Stimulated activated naive CD8-positive, alpha-beta T cell treated with anti-CD3 and anti-CD28 coated beads, Interleukin-15, Interleukin-2, amounts not matched to agents 100 U/mL and 50 U/mL, for 24 hours (primary cell): ENCODE measurements at regions not wholly inside any gene's neighbourhood (a gene's known extent, or its start where the extent isn't known, plus 50 kb on each side); places are given as distances from the start of the nearest gene placed in this dataset.
A peak's percentile ranks its signal among the peaks of the same experiment; 100 is the strongest.
"Not testable (repeated sequence)": the region's sequence is repeated elsewhere in the genome, so short reads cannot be mapped to it uniquely, and the experiment has no call there.

Experiments used
- ATAC-seq: fragments of 150-1000 bp; cut with Tn5 transposase; one replicate; pipeline ENCODE4 v1.10.0; 2021
- DNase-seq: peaks from one replicate; pipeline ENCODE4 v3.0.0; 2021

DNA sequence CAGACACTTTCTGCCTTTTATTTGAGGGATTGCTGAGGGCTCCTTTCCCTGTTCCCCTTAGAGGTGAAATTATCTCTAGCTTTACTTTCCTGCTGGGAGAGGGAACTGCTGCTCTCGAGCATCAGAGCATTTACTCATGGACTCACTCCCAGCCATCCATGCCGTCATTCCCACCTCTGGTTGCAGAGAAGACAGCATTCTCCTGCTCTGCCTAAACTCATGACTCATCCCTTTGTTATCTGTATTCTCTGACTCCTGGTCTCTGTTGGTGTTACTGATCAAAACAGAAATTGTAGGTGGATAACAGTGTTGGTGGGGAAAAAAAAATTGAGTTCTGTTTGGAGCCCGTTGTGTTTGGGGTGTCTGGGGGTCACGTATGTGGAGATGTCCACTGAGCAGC, 159.3 kb downstream of the TTC8 start:
- ATAC-seq (no peak), DNase-seq (no peak)

DNA sequence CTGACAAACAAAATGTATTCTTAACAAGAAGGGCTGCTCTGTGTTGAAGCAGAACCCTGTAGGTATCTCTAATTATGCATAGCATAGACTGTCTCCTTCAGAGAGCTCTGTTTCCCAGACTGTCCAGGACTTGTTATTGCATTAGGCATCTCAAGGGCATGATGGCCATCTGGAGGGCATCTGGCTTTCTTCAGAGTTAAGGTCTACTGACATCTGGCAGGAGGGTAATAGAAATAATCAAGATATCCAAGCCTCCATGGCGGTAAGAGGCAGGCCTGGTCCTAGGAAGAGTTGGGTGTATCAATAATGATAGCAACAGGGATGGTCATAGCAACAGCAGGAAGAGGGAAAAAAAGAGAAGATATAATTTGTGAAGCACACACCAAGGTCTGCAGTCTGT, 161.2 kb downstream of the TTC8 start:
- no peak for DNase-seq
- ATAC-seq: no peak

DNA sequence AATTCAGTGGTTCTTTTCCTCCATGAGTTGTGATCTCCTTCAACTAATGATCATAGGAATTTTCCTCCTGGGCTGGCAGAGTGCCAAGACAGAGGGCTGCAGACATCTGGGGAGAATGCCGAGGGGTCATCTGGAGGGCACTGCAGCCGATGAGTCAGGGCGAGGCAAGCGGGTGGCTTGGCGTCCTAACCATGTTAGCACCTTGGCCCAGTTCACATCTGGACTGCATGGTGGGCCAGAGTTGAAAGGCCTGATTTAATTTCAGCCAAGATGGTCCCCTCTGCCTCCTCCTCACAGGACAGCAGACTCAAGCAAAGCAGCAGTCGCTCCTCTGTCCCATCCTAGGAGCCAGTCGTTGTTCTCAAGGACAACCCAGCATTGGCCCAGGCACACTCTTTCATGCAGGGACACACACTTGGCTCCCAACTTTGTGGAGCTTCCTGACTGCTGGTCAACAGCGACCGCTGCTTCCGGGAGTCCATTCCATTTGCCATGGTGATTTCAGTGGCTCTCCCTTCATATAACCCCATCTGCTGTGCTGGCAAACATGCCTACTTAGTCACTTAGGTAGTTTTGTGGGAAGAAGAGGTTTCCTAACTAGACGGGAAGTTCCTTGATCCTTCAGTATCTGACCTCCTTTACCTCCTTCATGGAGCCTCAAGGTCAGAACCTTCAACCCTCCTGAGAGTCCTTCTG, 161.8 kb downstream of the TTC8 start:
- DNase-seq (no peak), ATAC-seq (no peak)

DNA sequence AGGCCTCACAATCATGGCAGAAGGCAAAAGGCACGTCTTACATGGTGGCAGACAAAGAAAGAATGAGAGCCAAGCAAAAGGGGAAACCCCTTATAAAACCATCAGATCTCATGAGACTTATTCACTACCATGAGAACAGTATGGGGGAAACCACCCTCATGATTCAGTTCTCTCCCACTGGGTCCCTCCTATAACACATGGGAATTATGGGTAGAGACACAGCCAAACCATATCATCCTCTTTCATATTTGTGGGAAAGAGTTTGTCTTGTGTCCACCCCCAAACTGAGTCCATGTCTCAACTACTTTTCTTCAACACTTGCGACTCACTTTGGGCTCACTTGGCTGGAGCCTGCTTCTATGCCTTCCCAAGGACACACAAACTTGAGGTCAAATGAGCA, 162.5 kb downstream of the TTC8 start:
- not testable (repeated sequence) for ATAC-seq, DNase-seq

DNA sequence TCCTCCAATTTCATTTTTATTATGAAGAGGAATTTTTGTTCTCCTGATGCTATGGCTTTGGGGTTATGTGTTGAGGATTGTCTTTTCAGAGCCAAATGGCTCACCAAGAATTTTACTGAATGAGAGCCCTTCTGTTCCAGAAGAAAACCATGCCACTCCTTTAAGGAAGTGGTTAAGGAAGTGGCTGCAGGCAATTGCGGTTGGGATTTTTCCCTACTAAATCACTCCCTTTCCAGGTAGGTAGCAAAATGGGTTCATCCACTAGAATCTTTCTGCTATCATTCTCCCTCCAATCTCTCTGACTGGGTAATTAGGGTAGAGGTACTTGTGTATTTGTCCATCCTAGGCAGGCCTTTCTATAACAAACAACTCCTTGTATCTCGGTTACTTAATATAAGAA, 163.1 kb downstream of the TTC8 start:
- ATAC-seq (no peak), DNase-seq (no peak)

DNA sequence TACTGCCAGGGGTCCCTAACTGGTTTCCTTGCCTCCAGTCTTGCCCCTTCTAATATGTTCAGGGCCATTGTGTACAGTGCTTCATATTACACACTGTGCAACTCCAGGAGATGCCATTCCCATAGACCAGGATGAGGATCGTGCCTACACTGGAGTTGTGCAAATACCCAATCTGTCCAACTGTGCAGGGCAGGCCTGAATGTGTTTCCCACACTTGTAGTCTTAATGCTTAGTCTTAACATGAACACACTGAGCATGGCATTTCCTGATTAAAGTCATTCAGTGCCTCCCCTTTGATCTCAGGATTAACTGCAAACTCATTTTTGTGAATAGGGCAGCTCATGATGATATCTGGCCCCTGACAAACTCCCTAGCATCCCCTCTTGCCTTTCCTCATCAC, 165.5 kb downstream of the TTC8 start:
- DNase-seq: no peak

DNA sequence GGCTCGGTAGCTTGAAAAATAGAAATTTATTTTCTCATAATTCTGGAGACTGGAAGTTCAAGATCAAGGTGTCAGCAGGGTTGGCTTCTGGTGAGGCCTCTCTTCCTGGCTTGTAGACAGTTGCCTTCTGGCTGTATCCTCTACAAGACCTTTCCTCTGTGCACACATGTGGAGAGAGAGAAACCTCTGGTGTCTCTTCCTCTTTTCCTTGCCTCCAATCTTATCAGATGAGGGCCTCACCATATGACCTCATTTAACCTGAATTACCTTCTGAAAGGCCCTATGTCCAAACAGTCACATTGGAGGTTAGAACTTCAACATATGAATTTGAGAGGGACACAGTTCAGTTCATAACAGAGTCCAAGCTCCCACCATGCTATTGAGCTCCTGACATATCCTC, 166.4 kb downstream of the TTC8 start:
- DNase-seq (no peak), ATAC-seq (no peak)

More for the DNA sequence above, 165.5 kb downstream of the TTC8 start:
- ATAC-seq: no peak

DNA sequence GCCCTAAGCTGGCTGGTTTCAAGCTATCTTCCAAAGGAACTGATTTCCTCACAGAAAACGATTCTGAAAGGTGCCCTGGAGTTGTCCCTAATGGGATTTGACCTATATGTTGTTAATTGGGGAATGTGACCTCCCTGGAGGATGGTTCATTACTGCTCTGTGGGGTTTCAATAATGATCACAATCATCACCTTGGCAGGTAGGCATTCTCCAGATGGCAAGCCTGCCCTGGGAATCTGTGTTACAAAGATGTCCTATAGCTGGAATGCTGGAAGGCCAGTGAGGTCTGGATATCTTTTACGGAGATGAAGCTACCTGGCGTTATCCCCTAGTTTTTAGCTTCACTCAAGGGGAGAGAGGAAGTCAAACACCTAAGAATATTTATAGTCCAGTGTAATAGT, 167.6 kb downstream of the TTC8 start:
- ATAC-seq: no peak
- DNase-seq: no peak

DNA sequence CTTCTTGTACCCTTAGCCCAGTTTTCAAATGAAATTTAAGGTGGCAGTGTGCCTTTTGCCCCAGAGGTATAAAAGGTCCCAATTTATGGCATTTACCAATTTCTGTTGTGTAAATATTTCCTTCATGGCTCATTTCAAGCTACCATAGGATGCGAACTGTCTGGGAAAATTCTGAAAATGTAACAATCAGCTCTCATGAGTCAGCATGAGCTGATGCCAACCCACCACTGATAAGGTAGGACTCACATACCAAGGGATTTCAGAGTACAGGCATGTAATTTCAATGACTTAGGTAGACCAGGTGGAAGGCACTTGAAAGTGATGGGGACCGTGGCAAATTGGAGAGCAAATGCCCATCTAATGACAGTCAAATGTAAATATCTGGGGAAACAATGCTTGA, 169.5 kb downstream of the TTC8 start:
- no peak for ATAC-seq

DNA sequence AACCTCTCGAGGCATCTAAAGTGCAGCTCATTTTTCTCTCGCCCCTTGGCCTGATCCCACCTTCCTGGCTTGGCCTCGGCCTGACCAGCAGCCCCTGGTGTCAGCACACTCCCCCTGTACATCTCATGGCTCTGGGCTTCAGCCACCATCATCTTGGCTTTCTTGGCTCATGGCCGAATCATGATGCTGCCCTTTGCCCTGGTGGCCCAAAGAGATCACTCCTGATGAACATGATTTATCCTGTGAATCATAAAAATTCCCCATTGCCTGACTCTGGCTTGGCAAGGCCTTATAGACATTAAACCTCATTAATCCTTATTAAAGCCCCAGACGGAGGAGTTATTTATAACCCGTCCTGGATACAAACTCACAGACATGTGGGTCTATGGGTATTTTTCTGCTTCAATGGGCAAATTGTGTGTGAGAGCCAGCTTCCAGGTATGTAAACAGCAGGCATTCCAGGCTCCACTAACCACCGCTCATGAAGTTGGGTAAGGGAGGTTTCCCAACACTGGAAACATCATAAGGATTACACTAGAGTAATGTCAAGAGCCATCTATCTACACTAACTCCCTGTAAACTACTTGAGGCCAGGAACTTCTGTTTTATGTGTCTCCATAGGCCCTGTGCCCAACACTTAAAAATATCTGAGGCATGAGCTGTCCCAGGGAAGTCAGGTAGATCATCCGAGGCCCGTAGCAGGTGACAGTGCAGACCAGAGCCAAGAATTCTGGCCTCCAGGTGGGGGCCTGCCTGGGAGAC, 171.2 kb downstream of the TTC8 start:
- DNase-seq: no peak
- no peak for ATAC-seq

More for the DNA sequence above, 169.5 kb downstream of the TTC8 start:
- DNase-seq: no peak

DNA sequence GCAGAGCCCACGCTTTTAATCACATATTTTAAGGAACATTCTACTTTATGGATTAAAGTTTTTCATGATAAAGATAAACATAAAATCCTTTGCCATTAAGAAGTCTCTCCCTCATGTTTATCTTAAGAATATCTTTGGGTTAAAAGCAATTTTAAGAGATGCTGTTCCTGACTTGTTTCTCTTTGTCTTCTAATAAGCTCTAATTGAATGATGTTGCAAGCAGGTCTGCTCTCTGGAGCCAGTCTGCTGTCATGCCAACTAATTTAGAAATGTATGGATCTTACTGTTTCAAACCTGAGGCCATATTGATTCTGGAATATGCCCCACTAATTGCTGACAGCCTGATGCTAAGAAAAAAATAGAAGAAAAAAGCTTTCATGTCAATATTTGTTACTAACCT, 173.6 kb downstream of the TTC8 start:
- no peak for ATAC-seq
- DNase-seq: no peak

DNA sequence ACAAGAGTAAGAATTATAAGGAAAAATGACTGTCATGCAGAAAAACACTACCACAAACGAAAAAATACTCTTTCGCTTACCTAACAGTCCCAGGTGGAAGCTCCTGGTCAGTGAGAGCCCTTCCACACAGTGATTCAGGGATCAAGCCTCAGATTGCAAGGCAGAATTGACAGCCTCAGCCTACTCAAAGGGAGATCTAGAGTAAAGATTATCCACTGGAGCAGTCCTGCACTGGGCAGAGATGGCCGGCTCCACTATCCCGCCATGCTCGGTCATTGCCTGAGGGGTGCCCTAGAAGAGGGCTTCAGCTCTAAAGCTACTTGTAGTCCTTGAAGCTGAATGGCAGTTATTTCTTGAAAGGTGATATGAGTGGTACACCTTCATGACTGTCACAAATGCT, 174.7 kb downstream of the TTC8 start:
- no peak for DNase-seq
- ATAC-seq: no peak

DNA sequence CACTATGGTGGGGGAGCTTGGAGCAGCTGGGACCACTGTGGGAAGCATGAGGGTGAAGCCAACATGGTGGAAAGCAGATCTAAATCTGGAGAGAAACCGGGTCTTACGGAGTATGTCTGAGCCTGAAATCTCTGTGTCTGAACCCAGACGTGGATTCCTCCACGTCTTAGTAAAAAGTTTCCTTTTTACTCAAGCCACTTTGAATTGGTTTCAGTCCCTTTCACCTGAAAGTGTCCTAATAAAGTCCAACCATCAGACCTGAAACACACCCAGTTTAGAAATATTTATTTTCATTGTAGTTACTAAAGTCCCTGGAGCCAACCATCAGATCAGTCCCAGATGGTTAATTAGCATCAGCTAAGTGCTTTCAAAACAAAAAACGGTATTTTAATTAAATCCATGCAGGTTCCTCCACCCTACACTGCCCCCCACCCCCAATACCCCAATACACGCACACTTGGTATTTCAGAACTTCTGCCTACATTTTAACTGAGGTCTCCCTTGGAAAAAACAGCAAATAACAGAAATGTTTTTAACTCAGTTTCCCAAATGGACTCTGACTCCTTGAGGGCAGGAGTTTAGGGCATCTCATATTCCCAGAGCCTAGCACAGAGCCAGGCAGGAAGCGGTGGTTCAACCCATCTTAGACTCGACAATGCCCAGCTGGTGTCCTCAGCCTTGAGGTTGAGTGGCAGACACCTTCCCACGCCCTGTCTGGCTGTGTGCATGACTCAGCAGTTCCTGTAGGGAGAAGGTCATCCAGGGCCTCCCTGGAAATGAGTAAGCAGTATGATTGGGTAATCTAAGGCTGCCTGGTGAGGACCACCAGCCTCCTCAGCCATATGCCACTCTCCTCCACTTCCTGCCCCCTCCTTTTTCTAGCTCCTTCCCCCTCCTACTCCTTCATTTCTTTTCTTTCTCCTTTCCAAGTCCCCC, 175.8 kb downstream of the TTC8 start:
- DNase-seq (peak; percentile 54), ATAC-seq (peak; percentile 90)

DNA sequence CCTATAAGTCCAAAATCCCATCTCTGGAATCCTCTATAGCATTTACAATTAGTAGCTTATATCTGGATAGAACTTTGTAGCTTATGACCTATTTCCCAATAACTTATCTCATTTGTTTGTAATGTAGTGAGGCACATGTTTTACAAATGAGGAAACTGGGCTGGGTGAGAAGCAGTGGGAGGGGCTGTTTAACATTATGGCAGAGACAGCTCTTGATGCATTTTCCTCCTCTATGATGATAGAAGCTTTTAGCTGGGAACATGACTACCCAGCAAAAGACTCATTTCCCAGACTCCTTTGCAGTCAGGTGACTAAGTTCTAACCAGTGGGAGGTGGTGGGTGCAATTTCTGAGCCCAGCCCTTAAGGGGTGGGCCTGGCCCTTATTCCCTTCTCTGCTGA, 179.7 kb downstream of the TTC8 start:
- ATAC-seq (no peak), DNase-seq (no peak)

DNA sequence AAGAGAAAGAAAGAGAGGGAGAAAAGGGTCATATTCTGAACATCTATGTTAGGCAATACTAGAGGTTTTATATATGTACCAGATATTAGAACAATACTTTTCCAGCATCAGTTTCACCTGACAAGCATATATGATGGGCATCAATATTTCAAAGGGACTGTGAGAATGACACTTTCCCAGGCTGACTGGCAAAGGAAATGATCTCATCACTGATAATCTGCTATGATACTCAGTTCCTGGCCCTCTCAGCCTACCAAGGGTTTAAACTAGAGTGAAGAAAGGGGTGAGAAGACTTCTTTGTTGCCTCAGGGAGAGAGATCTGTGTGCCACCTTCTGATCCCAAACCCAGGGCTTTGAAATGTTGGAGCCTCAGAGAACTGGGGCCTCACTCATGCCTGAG, 183.5 kb downstream of the TTC8 start:
- no peak for ATAC-seq
- DNase-seq: no peak

DNA sequence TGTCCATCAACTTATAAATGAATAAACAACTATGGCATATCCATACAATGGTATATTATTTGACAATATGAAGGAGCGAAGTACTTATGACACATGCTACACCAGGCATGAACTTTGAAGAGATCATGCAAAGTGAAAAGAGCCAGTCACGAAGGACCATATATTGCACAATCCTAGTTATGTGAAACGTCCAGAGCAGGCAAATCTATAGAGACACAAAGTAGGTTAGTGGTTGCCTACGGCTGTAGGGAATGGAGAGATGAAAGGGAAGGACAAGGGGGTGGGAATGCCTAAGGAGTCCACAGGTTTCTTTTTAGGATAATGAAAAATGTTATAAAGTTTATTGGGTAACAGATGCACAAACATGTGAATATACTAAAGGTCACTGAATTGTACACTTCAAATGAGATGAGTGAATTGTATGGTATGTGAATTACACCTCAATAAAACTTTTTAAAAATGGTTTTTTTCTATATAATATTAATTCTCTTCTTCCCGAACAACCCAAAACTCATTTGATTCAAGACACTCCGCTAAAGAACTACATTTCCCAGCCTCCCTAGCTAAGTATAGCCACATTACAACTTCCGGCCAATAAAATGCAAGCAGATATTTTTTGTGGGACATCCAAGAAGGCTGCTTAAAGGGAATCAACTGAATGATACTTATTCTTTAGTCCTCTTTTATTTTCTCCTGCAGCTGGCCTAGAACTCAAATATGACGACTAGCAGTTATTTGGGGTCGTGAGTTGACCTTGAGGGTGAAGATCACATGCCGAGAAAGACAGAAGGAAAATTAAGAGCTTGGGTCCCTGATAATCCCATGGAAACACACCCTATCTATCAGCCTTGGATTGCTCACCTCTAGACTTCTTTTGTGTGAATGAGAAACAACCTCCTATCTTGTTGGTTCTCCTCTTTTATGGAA, 187.2 kb downstream of the TTC8 start:
- no peak for ATAC-seq

DNA sequence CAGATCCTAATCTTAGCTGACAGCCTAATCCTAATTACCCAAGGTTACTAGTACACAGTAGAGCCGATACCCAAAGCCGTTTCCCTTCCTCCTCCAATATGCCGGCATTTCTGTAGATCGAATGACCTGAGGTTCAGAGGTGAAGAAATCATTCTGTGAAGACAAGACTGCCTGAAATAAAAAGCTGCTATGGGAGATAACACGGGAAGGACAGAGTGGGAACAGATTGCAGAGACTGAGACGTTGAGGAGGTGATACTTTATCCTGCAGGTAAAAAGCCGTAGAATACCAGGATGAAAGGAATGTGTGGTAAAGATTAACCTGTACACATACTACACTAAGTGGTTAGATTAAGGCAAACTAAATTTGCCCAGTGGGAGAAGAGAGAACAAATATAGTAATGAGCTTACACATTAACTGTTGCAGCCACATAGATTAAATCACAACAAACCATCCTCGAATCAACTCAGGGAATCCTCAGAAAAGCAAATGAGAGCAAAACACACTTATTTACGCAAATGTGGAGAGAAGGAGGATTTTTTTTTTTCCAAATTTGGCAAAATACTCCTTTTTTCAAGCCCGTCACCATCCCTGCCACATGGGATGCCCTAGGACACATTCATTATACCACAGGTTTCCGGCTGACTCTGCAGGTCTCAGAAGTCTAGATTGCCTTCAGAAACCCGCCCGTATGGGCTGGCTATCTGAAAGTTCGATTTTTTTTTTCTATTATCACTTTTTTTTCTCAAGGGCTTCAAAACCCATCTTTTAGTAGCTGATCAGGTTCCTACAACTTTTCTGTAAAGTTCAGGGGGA, 188.0 kb downstream of the TTC8 start:
- ATAC-seq (no peak), DNase-seq (no peak)

More for the DNA sequence above, 187.2 kb downstream of the TTC8 start:
- DNase-seq: no peak

DNA sequence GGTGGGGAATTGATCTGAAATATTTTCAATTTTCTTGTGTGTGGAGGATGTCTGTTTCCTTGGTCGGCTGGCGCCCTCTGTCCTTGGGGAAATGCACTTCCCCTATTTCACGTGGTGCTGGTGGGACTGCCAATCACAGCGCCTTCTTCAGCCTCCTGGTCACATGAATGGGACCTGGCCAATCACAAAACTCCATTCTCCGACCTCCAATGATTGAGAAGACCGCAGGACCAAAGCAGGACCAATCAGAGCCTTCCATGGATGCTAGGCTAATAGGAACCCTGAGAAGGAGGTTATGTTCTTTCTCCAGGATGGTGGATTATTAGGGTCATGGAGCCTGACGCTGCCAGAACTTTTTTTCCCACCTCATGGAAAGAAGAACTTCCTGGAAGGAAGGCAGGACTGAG, 188.7 kb downstream of the TTC8 start:
- peak; percentile 24 for DNase-seq
- peak; percentile 40 for ATAC-seq

DNA sequence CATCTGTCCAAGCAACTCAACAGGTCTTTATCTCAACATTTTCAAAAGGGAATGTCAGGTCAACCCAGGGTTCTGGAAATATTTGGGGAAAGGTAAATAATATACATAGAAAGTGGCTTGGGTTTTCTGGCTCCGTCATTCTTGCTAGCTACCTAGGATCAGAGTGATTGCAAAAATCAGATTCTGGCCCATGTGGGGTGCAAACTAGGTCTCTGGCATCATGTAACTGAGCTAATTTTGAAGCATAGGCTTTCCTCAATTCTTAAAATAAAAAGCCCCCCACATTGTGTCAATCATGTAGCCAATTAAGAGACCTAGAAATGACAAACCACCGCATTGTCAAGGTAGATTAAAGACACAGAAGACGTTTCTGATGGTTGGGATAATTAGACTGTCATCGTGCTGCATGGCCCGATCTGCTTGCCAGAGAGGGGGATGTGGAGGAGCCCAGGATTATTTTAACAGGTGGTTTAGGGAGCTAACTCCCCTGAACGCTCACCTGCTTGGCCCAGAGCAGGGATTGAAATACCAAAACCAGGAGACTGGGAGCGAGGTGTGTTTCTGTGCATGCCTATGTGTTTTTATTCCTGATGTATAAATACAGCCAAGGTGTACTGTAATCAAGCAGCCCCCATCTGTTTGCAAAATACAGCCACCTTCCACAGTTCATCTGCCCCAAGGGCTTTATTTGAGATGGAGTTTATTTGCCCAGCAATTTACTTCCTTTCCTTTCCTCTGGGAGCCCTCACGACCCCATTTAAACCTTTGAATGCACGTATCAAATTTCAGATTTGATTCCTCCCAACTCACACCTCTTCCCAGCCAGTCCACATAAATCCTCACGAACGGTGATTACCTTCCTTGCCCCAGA, 189.5 kb downstream of the TTC8 start:
- ATAC-seq (no peak), DNase-seq (no peak)

DNA sequence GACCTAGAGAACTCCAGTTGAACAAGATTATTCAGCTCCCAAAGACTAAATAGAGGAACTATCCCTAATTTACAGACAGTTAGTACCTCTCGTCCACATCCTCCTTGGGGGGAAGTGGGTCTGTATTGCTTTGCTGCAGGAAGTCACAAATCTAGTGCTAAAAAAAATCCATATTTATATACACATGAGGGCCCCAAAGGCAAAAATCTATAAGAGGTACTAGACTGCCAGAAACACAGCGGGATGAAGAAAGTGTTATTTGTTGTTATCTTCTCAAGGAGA, 190.1 kb downstream of the TTC8 start:
- no peak for DNase-seq
- ATAC-seq: no peak
